HG03108 (cell line): ENCODE measurements at regions not wholly inside any gene's neighbourhood (a gene's known extent, or its start where the extent isn't known, plus 50 kb on each side); places are given as distances from the start of the nearest gene placed in this dataset.
"Not testable (repeated sequence)": the region's sequence is repeated elsewhere in the genome, so short reads cannot be mapped to it uniquely, and the experiment has no call there.

Source experiments
- ATAC-seq: cut with Tn5 transposase; IDR thresholded peaks from one replicate; pipeline ENCODE4 v1.9.1; 2021; ENCODE audit warnings: moderate library complexity; ENCODE audit not compliant: unreplicated experiment

DNA sequence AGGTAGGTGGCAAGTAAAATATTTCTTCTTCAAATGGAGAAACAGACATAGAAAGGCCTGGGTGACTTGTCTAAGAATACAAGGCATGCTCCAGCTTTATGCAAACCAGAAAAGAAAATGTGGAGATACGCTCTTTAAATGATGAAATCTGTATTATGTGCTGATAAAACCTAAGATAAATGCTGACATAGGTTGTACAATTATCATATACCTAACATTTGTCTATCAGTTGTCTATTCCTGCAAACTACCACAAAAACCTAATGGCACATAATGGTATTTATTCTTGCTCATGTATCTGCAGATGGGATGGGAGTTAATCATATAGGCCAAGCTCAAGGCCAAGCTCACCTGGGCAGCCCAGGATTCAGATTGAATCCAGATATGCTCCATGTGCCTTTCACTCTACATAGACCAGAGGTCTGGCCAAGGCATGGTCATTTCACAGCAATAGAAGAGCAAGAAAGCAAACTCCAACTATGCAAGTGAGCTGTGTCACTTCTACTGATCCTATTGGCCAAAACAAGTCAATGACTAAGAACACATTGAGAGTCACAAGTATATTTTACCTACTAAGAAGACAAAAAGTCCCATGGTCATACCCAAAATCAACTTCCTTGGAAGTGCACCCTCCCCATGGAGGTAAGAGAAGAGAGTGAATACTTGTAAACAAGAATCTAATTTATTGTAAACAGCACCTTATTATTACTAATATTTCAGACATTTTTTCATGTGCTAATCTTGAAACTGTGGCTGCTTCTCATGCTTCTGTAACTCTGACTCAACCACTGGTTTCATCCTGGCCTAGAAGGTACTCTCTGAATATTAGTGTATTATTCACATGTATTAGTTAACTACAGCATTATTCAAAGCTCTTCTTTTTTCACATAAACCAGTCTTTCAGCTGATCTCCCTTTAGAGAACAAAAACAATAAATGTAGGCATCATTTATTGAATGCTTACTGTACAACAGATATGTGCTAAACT is 270.7 kb upstream of the SOX9 start:
- peak; percentile 68 for ATAC-seq

GRCh38 chr17:71850812-71851211 is 270.0 kb upstream of the SOX9 start:
- peak; percentile 46 for ATAC-seq

DNA sequence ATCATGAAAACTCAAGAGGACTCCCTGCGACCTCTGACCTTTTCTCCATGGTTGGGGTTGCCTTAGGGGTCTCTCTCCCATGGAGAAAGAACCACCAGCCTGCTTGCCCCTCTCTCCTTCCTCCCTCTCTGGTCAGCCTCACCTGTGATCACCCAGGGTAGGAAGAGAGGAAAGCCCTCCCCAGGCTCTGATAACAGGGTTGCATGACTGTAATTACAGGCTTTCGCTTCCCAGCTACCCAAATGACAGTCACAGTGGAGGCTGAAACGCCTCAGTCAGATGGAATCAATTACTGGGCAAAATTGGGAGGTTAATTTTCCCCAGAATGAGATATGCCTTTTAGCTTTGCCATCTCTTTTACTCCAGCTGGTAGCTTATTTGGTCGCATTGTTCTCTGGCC is 265.8 kb upstream of the SOX9 start:
- ATAC-seq = no peak

DNA sequence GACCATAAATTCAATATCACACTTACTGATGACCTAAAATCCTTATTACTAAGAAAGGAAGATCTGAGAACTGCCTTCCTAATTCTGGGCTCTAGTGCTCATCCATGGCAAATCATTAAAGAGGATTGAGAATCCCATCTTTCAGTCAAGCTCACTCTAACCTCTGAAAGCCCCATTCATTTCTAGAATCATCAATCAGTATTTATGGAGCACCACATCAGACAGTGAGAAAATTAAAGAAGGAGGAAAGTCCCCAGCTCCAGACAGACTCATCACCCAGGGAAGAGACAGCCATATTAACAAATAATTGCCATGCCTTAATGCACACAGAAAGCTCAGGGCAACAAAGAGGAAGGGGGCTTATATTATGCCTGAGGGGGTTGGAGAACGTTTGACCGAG is 256.1 kb upstream of the SOX9 start:
- no peak for ATAC-seq

DNA sequence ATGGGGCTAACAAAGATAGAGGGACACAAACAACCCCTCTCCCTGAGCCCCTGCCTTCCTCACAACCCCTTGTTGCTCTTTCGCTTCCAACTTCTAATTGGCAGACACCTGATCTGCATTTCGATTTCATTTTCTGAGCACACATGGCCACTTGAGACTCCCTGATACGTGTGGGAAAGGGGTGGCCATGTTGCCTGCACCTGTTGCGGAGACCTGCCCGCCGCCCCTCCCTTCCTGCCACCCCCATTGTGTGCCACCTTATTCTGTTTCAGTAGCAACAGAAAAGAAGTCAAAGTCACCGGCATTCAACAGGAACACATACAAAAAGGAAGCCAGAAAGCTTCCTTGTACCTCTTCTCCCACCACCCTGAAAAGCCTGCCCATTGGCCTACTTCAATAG is 254.7 kb upstream of the SOX9 start:
- ATAC-seq = no peak

DNA sequence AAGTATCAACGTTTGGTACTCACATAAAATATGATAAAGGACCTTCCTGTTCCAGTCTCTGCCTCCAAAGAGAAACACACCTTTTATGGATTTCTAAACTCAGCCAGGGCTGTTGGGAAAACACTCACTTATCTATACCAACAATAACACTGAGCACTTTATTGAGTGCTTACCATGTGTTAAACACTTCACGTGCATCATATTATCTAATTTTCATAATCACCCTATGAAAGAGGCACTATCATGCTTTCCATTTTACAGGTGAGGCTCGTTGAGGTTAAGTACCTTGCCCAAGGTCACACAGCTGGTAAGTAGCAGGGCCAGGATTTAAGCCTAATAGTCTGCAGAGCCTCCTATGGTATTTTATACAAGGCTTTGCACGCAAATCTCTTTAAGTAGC is 251.5 kb upstream of the SOX9 start:
- ATAC-seq = no peak

DNA sequence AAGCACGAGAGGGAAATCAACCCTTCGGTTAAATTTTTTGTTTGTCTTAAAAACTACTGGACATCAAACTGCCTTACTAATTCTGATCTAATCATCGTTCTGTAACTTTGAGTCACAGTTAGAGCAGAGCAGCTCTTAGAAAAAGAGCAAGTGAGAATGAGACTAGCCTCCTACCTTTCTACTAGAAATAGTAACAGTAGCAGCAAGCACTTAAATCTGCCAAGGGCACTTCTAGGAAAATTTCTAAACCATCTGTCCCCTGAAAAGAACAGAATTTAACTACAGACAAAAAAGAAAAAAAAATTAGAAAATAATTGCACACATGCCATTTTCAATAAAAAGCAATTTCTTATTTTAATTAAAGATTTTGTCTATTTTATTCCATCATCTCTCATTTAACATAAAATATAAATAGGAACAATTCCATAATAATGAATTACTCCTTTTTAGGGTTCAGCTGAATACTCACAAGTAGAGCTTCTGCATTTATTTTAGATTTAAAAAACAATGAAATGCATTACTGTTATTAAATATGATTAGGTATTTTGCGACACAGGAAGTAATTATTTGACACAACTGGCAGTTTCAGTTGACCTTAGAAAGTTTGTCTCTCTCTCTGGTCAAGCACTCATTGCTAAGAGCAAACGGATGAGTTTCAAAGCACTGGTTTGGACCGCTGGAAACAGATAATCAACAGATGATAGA is 250.8 kb upstream of the SOX9 start:
- no peak for ATAC-seq

DNA sequence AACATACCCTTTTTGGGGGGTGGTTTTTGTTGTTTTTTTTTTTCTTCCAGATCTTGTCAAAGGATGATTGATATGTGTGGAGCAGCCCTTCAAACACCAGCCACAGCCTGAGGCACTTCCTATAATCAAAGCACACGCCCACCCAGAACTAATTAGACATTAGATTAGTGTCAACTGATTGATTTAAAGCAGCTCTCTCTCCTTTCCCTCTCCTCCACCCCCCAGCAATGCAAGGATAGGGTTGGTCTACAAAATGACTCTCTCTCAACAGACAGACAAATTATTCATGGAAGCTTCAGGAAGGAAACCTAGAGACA is 250.3 kb upstream of the SOX9 start:
- no peak for ATAC-seq

- no peak for ATAC-seq
These were observed 247.9 kb upstream of the SOX9 start for GRCh38 chr17:71872843-71873485.

DNA sequence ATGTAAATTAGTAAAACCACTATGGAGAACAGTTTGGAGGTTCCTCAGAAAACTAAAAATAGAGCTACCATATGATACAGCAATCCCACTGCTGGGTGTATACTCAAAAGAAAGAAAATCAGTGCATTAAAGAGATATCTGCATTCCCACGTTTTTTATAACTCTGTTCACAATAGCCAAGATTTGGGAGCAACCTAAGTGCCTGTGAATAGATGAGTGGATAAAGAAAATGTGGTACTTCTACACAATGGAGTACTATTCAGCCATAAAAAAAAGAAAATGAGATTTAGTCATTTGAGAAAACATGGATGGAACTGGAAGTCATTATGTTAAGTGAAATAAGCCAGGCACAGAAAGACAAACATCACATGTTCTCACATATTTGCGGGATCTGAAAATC is 246.0 kb upstream of the SOX9 start:
- not testable (repeated sequence) for ATAC-seq

DNA sequence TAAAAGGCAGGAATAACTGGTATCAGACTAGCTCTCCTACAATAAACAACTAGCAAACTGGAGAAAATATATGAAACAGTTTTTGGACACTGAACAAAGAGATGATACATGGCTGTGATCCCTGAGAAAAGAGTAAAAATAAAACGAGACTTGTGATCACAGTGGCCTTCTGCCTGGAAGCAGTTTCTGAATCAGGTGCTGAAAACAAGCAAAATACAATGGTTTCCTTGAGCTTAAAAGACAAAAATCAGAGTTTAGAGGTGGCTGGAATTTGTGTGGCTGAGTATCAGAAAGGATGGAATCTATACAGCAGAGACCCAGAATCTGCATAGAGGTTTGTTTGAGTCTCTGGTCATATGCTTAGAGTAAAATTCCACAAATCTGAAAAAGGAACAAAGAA is 242.5 kb upstream of the SOX9 start:
- ATAC-seq = no peak

GRCh38 chr17:71878998-71879397 is 241.8 kb upstream of the SOX9 start:
- ATAC-seq = no peak

- ATAC-seq = no peak
These were observed 239.8 kb upstream of the SOX9 start for GRCh38 chr17:71881041-71881440.

DNA sequence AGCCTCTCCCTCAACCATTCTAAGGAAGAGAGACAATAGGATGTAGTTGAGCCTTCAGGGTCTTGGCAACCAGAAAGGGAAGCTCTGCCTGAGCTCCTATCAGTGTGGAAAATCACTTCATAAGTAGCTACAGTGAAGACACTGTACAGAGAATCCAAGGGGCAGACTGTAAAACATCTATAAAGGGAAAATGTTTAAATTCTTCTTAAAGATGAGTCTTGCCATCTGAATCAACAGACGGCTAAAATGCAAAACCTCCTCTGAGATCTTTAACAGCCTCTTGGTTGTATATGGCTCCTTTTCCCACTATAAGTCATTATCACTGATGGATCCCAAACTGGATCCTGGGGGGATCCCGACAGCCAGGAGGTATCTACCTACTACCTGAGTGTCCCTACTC is 239.2 kb upstream of the SOX9 start:
- ATAC-seq = no peak

- no peak for ATAC-seq
These were observed 237.6 kb upstream of the SOX9 start for GRCh38 chr17:71883258-71883657.

DNA sequence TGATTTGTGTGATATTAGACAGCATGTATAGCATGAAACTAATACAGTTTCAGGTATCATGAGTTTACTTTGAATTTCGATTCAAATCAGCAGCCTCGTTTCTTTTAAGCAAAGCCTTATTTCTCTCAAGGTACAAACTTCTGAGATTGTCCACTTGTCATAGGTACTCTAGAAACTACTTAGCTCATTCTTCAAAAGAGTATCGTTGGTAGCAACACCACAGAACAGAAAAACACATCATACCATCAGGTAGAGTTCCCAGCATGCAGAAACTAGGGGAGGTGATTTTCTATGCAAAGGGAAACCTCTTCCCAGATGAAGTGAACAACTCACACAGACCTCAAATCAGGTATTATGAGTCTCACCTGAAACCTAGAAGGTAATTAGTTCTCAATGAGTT is 237.0 kb upstream of the SOX9 start:
- no peak for ATAC-seq

DNA sequence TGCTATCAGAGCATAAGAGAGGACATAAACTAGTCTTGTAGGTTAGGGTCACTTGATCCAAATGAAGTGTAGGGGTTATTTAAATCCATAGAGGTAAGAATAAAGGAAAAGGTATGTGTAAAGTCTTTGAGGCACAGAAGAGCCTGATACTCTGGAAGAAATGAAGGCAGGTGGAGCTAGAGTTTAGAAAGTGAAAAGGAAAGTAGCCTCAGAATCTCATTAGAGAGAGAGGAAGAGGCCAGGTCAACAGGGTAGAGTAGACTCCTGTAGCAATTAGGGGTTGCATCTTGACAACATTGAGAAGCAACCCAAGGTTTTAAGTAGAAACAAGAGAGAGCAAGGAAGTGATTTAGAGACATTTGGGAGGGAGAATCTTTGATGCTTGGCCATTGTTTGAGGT is 235.2 kb upstream of the SOX9 start:
- no peak for ATAC-seq

DNA sequence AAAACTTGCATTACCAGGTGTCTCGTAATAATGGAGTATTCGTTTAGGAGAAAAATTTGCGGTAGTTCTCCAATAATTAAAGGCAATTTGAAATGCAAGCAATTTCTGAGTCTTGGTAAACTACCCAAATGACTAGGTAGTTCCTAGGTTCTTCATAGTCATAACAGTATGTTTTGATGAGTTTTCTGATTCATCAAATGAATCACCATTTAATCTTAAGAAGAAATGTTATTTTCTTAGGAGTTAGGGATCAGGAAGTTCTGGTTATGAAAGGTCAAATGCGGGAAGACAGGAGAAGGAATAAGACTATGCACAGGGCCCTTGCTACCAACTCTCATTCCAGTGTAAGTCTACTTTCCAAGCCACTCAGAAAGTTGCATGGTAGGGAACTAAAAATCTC is 221.5 kb upstream of the SOX9 start:
- no peak for ATAC-seq

GRCh38 chr17:71900621-71901229 is 220.1 kb upstream of the SOX9 start:
- ATAC-seq = no peak

GRCh38 chr17:71902894-71903506 is 217.8 kb upstream of the SOX9 start:
- no peak for ATAC-seq
